GM12865 (cell line): ENCODE measurements at regions not wholly inside any gene's neighbourhood (a gene's known extent, or its start where the extent isn't known, plus 50 kb on each side); places are given as distances from the start of the nearest gene placed in this dataset.
A peak's percentile ranks its signal among the peaks of the same experiment; 100 is the strongest.
"Not testable (repeated sequence)": the region's sequence is repeated elsewhere in the genome, so short reads cannot be mapped to it uniquely, and the experiment has no call there.

ENCODE experiments used
- DNase-seq: peaks from one replicate; pipeline ENCODE4 v3.0.0; 2010; ENCODE audit warnings: low read depth
- H3K4me3 ChIP-seq: 2 replicates; pipeline ENCODE4 v1.5.1; 2011; ENCODE audit warnings: mild to moderate bottlenecking, low read depth, low read length, control low read depth
- CTCF ChIP-seq: IDR thresholded peaks from 2 replicates; pipeline ENCODE4 v1.5.1; 2011; ENCODE audit warnings: low read length, control low read depth, low read depth, inconsistent platforms; ENCODE audit not compliant: insufficient read depth; ENCODE audit errors: missing control alignments

GRCh38 chr6:44002067-44002592 lies 125.1 kb downstream of the MRPL14 start:
- no peak for DNase-seq
- no peak for TF ChIP-seq CTCF
- peak overlapping the region; percentile 62 for H3K4me3 ChIP-seq

GRCh38 chr6:44001318-44002066 lies 125.8 kb downstream of the MRPL14 start:
- H3K4me3 ChIP-seq = peak overlapping the region; percentile 62
- peak; percentile 79 for DNase-seq
- TF ChIP-seq CTCF = peak; percentile 80

DNA sequence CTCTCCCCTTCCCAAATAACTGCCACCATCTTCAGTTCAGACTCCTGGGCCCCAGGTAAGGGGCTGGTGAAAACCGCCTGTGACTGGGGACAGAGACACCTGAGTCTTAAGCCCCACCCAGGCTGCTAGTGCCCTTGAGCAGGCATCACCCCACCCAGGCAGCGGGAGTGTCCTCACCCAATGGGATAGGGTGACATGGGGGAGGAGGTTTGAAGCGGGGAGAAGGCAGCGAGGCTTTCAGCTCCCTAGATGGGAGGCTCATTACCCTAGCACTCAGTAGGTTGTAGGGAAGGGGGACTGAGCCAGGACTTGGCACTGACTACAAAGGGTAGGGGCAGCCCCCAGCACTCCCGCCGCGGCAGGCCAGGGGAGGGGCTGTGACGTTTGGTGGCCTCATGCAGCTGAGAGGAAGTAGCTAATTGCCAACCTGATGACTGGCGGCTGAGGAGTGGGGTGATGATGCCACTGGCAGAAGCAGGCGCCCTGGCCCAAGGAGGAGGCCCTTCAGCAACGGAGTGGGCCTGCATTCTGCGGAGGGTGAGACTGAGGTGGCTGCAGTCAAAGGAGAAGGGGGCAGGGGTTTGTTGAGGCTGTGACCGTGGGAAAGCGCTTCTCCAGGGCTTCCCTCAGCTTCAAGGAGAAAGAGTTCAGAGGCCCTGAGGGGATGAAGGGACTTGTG lies 126.9 kb downstream of the MRPL14 start:
- H3K4me3 ChIP-seq = peak overlapping the region; percentile 62
- peak; percentile 75 for DNase-seq
- TF ChIP-seq CTCF = no peak

- no peak overlapping the region; the same call in 1 of the 2 replicates for H3K4me3 ChIP-seq
- DNase-seq = no peak
- TF ChIP-seq CTCF = no peak
Observed at GRCh38 chr6:43999628-44000027, 127.6 kb downstream of the MRPL14 start.

- H3K4me3 ChIP-seq, DNase-seq: not testable (repeated sequence)
Observed at GRCh38 chr6:43998592-43999243, 128.5 kb downstream of the MRPL14 start.

GRCh38 chr6:43997990-43998585 lies 129.2 kb downstream of the MRPL14 start:
- H3K4me3 ChIP-seq, DNase-seq: not testable (repeated sequence)

DNA sequence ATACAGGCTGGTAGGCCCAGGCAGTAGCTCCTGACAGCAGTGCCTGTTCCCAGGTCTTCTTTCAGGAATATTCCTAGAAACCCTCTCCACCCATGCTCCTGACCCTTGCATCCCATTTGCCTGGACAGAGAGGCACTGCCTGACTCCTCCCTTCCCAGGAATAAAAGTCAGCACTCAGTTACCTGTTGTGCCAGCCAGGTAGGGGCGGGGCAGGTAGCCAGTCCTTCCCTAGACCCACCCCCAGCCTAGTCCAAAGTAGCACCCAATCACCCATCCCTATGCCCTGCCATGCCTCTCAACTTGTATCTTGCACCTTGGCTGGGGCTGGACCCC lies 129.9 kb downstream of the MRPL14 start:
- TF ChIP-seq CTCF = no peak
- no peak for DNase-seq
- H3K4me3 ChIP-seq = no peak overlapping the region
